ENCODE measurements at regions not wholly inside any gene's neighbourhood (a gene's known extent, or its start where the extent isn't known, plus 50 kb on each side); places are given as distances from the start of the nearest gene placed in this dataset.
A peak's percentile ranks its signal among the peaks of the same experiment; 100 is the strongest.

GRCh38 chr5:68456756-68457217 lies 241.2 kb downstream of the PIK3R1 start:
- TF ChIP-seq CTCF (IDR thresholded peaks at IDR 0.05) (no peak), POLR2AphosphoS5 (IDR thresholded peaks at IDR 0.05) (peak in 1 of 2 donors; percentile 41), POLR2A (IDR thresholded peaks at IDR 0.05) (no peak), EP300 (IDR thresholded peaks at IDR 0.05) (peak in 1 of 4 donors; percentile 18)

All from upper lobe of left lung (tissue), 4 donors.